Amniotic epithelial cell (primary cell): ENCODE measurements at regions not wholly inside any gene's neighbourhood (a gene's known extent, or its start where the extent isn't known, plus 50 kb on each side); places are given as distances from the start of the nearest gene placed in this dataset.

Experiments
- DNase-seq: peaks from one replicate; pipeline ENCODE4 v3.0.0-alpha.2; 2010; ENCODE audit warnings: low read depth

GRCh38 chr6:167643223-167643622 is 183.5 kb upstream of the AFDN start:
- DNase-seq: no peak

GRCh38 chr6:167643716-167644115 is 183.0 kb upstream of the AFDN start:
- DNase-seq: no peak

- no peak for DNase-seq
These were observed 182.1 kb upstream of the AFDN start for GRCh38 chr6:167644412-167645132.

GRCh38 chr6:167645368-167645767 is 181.3 kb upstream of the AFDN start:
- no peak for DNase-seq

- no peak for DNase-seq
These were observed 179.4 kb upstream of the AFDN start for GRCh38 chr6:167647306-167647705.

- DNase-seq: no peak
These were observed 178.8 kb upstream of the AFDN start for GRCh38 chr6:167647737-167648470.

- no peak for DNase-seq
These were observed 178.0 kb upstream of the AFDN start for GRCh38 chr6:167648501-167649278.

GRCh38 chr6:167649476-167649875 is 177.2 kb upstream of the AFDN start:
- no peak for DNase-seq

- no peak for DNase-seq
These were observed 175.9 kb upstream of the AFDN start for GRCh38 chr6:167650730-167651317.

GRCh38 chr6:167651318-167652041 is 175.2 kb upstream of the AFDN start:
- DNase-seq: peak; percentile 1

GRCh38 chr6:167652042-167652700 is 174.5 kb upstream of the AFDN start:
- no peak for DNase-seq

GRCh38 chr6:167652701-167653095 is 174.0 kb upstream of the AFDN start:
- no peak for DNase-seq

- DNase-seq: no peak
These were observed 173.2 kb upstream of the AFDN start for GRCh38 chr6:167653561-167653960.

GRCh38 chr6:167654389-167654788 is 172.3 kb upstream of the AFDN start:
- no peak for DNase-seq

- DNase-seq: no peak
These were observed 171.4 kb upstream of the AFDN start for GRCh38 chr6:167655174-167655821.

- DNase-seq: no peak
These were observed 168.6 kb upstream of the AFDN start for GRCh38 chr6:167658106-167658505.

GRCh38 chr6:167659046-167659445 is 167.7 kb upstream of the AFDN start:
- DNase-seq: no peak

GRCh38 chr6:167660424-167660823 is 166.3 kb upstream of the AFDN start:
- DNase-seq: no peak

GRCh38 chr6:167660944-167661551 is 165.7 kb upstream of the AFDN start:
- DNase-seq: no peak

GRCh38 chr6:167661552-167662044 is 165.1 kb upstream of the AFDN start:
- no peak for DNase-seq
